Body of pancreas (tissue), 4 donors: ENCODE measurements at regions not wholly inside any gene's neighbourhood (a gene's known extent, or its start where the extent isn't known, plus 50 kb on each side); places are given as distances from the start of the nearest gene placed in this dataset.

Experiments
- POLR2A ChIP-seq, 3 donors: fragments of 450-650 bp; IDR thresholded peaks; one replicate each; pipeline ENCODE4 v1.6.1; 2016; ENCODE audit warnings: antibody characterized with exemption in 3 of 3, mild to moderate bottlenecking in 2 of 3
- TF ChIP-seq, protein P1 (sequence below), 7 experiments: fragments of 450-650 bp in 4 of 7; fragments of 200-600 bp in 3 of 7; sonication (generic) in 3 of 7; IDR thresholded peaks; one replicate each; pipeline ENCODE4 v1.5.1; 2016 to 2019; ENCODE audit warnings: antibody characterized with exemption in 7 of 7

DNA sequence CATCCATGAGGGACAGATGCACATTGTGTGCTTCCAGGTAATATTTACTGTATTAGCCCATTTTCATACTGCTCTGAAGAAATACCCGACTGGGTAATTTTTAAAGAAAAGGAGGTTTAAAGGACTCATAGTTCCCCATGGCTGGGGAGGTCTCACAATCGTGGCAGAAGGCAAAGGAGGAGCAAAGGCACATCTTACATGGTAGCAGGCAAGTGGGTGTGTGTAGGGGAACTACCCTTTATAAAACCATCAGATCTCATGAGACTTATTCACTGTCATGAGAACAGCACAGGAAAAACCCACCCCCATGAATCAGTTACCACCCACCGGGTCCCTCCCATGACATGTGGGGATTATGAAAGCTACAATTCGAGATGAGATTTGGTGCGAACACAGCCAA lies 148.8 kb upstream of the FBXL17 start:
- TF ChIP-seq, protein P1, sequence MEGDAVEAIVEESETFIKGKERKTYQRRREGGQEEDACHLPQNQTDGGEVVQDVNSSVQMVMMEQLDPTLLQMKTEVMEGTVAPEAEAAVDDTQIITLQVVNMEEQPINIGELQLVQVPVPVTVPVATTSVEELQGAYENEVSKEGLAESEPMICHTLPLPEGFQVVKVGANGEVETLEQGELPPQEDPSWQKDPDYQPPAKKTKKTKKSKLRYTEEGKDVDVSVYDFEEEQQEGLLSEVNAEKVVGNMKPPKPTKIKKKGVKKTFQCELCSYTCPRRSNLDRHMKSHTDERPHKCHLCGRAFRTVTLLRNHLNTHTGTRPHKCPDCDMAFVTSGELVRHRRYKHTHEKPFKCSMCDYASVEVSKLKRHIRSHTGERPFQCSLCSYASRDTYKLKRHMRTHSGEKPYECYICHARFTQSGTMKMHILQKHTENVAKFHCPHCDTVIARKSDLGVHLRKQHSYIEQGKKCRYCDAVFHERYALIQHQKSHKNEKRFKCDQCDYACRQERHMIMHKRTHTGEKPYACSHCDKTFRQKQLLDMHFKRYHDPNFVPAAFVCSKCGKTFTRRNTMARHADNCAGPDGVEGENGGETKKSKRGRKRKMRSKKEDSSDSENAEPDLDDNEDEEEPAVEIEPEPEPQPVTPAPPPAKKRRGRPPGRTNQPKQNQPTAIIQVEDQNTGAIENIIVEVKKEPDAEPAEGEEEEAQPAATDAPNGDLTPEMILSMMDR (IDR thresholded peaks at IDR 0.05): no peak
- no peak for TF ChIP-seq POLR2A (IDR thresholded peaks at IDR 0.05)
